Fibroblast of pulmonary artery (primary cell): ENCODE measurements at regions not wholly inside any gene's neighbourhood (a gene's known extent, or its start where the extent isn't known, plus 50 kb on each side); places are given as distances from the start of the nearest gene placed in this dataset.

Source experiments
- DNase-seq: peaks from one replicate; pipeline ENCODE4 v3.0.0-alpha.2; 2010; ENCODE audit warnings: low read depth
- H3K4me3 ChIP-seq: replicated peaks from 2 replicates; pipeline ENCODE4 v1.5.1; 2011; ENCODE audit warnings: low read depth, mild to moderate bottlenecking, control low read depth, low read length, moderate library complexity
- CTCF ChIP-seq: IDR thresholded peaks from 2 replicates; pipeline ENCODE4 v1.5.1; 2011; ENCODE audit warnings: mild to moderate bottlenecking, control low read depth, low read length, inconsistent platforms; ENCODE audit errors: missing control alignments

GRCh38 chr4:19835429-19835828, 416.3 kb upstream of the SLIT2 start:
- no peak for DNase-seq
- no peak overlapping the region for H3K4me3 ChIP-seq
- no peak for TF ChIP-seq CTCF

DNA sequence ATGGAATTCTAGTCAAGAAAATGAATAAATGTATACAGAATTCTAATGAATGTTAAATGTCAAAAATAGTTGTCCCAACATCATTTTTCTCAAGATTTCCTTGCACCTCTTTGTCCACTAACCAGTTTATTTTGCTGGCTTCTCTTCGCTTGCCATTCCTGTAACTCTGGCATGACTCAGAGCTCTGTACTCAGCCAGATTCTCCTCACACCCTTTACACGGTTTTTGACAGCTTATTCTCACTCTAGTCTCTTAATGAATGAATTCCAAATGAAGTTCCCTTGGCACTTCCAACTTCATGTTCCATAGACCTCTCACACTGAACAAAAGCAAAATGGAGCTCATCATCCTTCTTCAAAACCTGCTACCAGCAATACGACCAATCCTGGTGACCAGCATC, 419.3 kb upstream of the SLIT2 start:
- no peak for DNase-seq
- no peak for TF ChIP-seq CTCF
- H3K4me3 ChIP-seq: no peak overlapping the region

- no peak overlapping the region for H3K4me3 ChIP-seq
- no peak for TF ChIP-seq CTCF
- DNase-seq: no peak
Measured at GRCh38 chr4:19831644-19832285, 419.9 kb upstream of the SLIT2 start.

- TF ChIP-seq CTCF: no peak
- H3K4me3 ChIP-seq: no peak overlapping the region
- DNase-seq: no peak
Measured at GRCh38 chr4:19829101-19829500, 422.6 kb upstream of the SLIT2 start.

- TF ChIP-seq CTCF: no peak
- no peak for DNase-seq
Measured at GRCh38 chr4:19823781-19824180, 427.9 kb upstream of the SLIT2 start.

DNA sequence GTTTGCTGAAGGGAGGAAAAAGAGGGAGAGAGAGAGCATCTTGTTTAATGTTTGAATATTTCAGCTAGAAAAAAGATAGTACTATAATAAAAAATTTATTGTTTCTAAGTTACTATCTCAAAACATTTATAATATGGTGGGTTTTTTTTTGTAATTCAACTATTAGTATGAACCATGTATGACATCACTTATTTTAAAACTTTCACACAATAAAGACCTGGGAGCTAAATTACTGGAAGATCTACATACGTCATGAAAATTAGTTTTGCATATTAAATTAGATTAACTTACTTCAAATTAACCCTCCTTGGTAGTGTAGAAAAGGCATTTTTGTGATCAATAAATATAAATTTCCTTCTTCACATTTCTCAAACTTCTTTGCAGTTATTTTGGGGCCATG, 432.0 kb upstream of the SLIT2 start:
- no peak for TF ChIP-seq CTCF
- DNase-seq: no peak
- no peak overlapping the region for H3K4me3 ChIP-seq

More at GRCh38 chr4:19823781-19824180, 427.9 kb upstream of the SLIT2 start:
- no peak overlapping the region for H3K4me3 ChIP-seq

DNA sequence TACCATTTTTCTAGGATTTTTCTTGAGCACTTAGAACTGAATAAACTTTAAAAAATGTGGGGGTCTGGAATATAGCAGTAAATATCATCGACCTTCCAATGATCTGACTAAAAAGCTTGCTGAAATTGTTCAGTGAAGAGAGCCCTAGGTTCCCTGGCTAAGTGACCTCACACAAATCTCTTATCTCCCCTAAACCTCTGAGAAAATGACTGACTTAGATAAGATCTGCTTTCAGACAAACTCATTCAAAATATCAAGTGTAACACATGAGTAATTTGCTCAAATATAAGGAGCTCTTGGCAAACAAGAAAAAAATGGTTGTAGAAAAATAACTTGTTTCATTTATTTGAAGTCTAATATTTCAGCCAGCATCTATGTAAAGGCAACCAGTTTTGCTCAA, 441.7 kb upstream of the SLIT2 start:
- no peak overlapping the region for H3K4me3 ChIP-seq
- no peak for DNase-seq
- no peak for TF ChIP-seq CTCF
